GM10248 (cell line): ENCODE measurements at regions not wholly inside any gene's neighbourhood (a gene's known extent, or its start where the extent isn't known, plus 50 kb on each side); places are given as distances from the start of the nearest gene placed in this dataset.
"Not testable (repeated sequence)": the region's sequence is repeated elsewhere in the genome, so short reads cannot be mapped to it uniquely, and the experiment has no call there.

Experiments
- CTCF ChIA-PET: fragments of 300-600 bp; sonication (Branson Sonifier 250); formaldehyde crosslinking; extraction: SDS; loops from one replicate; lab custom pipeline; 2021; ENCODE audit warnings: antibody characterized with exemption; lab: Yijun Ruan, JAX
- POLR2A ChIA-PET: fragments of 350-650 bp; sonication (Branson Sonifier 250); formaldehyde crosslinking; extraction: SDS; loops from one replicate; lab custom pipeline; 2020; ENCODE audit warnings: antibody characterized with exemption; lab: Yijun Ruan, JAX
- DNase-seq: peaks from one replicate; pipeline ENCODE4 v3.0.0; 2012; ENCODE audit errors: extremely low spot score
- CTCF ChIP-seq: IDR thresholded peaks from 2 replicates; pipeline ENCODE4 v1.5.1; 2012; ENCODE audit warnings: mild to moderate bottlenecking, low read depth; ENCODE audit errors: extremely low read depth, missing control alignments, control extremely low read depth

DNA sequence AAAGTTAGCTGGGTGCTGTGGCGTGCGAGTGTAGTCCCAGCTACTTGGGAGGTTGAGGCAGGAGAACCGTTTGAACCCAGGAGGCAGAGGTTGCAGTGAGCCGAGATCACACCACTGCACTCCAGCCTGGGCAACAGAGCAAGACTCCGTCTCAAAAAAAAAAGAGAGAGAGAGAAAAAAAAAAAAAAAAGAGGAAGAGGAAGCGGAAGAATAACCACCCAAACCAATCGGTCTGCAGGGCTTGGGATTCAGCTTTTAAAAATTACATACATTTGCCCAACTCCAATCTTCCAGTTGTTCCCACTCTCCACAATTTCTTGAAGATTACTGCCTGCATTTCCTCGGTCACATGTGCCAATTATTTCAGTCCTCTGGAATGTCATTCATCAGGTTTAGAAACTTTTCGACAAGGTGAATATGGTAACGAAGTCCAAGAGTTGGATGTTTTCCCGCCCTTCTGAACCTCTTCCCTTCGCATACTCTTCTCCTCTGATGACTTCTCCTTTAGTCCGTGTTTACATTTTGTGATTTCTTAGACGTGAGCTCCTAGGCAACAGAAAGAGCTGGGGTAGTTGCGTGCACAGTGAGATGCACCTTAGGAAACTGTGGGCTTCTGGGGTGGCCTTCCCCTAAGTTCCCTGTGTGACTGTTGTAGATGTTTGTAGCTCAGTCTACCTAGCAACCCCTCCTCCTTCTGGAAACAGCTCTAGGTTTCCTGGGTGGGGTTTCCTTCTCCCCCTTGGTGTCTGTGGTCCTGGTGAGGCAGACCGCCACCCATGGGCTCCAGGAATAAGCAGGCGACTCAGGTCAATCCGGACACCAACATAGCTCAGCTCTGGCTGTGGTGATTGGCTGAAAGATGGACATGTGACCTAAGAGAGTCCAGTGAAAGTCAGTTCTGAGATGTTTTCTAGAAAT, 63.0 kb upstream of the NCOA3 start:
- ChIA-PET CTCF (interaction anchor here (0.6 to 2.0 kb wide), 11 partner anchors 14 to 255 kb away, joined by 3 to 8 read pairs (median 3); no protein-coding TSS in a partner anchor), POLR2A (interaction anchor here (0.6 to 2.0 kb wide), 7 partner anchors 15 to 78 kb away, joined by 3 to 13 read pairs (median 6); no protein-coding TSS in a partner anchor)
- DNase-seq: peak; percentile 71
- no peak for TF ChIP-seq CTCF

GRCh38 chr20:47440857-47441773, 60.6 kb upstream of the NCOA3 start:
- no peak for TF ChIP-seq CTCF
- CTCF ChIA-PET: interaction anchor here (1.7 to 2.3 kb wide), 3 partner anchors 12 to 180 kb away, joined by 5 to 7 read pairs (median 7); no protein-coding TSS in a partner anchor
- POLR2A ChIA-PET: no interaction called here
- DNase-seq: no peak

DNA sequence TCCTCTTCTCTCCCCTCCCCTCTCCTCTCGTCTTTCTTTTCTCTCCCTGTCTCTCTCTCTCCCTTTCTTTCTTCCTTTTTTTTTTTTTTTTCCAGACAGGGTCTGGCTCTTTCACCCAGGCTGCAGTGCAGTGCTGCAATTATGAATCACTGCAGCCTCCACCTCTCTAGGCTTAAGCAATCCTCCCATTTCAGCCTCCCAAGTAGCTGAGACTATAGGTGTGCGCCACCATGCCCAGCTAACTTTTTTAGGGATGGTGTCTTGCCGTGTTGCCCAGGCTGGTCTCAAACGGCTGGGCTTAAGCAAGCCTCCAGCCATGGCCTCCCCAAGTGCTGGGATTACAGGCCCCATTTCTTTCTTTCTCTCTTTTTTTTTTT, 59.9 kb upstream of the NCOA3 start:
- no peak for DNase-seq
- TF ChIP-seq CTCF: no peak
- ChIA-PET POLR2A (no interaction called here), CTCF (interaction anchor here (1.7 to 2.3 kb wide), 3 partner anchors 11 to 179 kb away, joined by 5 to 7 read pairs (median 7); no protein-coding TSS in a partner anchor)

DNA sequence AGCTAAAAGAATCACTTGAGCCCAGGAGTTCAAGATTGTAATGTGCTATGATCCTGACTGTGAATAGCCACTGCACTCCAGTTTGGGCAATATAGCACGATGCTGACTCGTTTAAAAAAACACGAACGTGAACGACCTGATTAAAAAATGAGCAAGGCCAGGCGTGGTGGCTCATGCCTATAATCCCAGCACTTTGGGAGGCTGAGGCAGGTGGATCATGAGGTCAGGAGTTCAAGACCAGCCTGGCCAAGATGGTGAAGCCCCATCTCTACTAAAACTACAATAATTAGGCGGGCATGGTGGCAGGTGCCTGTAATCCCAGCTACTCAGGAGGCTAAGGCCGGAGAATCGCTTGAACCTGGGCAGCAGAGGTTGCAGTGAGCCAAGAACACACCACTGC, 58.6 kb upstream of the NCOA3 start:
- CTCF ChIA-PET: interaction anchor here (0.9 to 1.3 kb wide), 3 partner anchors 9 to 36 kb away, joined by 3 to 4 read pairs (median 3); no protein-coding TSS in a partner anchor
- POLR2A ChIA-PET: interaction anchor here (0.7 kb wide), 1 partner anchor 53 kb away, joined by 3 read pairs; no protein-coding TSS in a partner anchor

DNA sequence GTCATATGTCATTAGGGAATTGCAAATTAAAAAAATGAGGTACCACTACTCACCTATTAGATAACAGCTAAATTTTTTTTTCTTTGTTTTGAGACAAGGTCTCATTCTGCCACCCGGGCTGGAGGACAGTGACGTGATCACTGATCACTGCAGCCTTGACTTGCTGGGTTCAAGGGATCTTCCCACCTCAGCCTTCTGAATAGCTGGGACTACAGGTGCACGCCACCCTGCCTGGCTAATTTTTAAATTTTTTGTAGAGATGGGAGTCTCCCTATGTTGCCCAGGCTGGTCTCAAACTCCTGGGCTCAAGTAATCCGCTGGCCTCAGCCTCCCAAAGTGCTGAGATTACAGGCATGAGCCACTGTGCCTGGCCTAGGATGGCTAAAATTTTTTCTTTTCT, 57.1 kb upstream of the NCOA3 start:
- TF ChIP-seq CTCF: no peak
- ChIA-PET POLR2A (no interaction called here), CTCF (interaction anchor here (2.2 kb wide), 1 partner anchor 14 kb away, joined by 9 read pairs; no protein-coding TSS in a partner anchor)
- DNase-seq: no peak

More for the DNA sequence above, 58.6 kb upstream of the NCOA3 start:
- not testable (repeated sequence) for DNase-seq

DNA sequence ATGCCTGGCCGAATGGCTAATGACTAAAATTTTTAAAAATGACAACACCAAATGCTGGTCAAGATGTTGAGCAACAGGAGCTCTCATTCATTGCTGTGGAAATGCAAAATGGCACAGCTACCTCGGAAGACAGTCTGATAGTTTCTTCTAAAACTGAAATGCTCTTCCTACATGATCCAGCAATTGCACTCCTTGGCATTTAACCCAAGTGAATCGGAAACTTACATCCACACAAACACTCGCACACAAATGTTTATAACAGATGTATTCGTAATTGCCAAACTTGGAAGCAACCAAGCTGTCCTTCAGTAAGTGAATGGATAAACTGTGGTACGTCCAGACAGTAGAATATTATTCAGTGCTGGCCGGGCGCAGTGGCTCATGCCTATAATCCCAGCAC, 56.4 kb upstream of the NCOA3 start:
- POLR2A ChIA-PET: interaction anchor here (0.6 kb wide), 1 partner anchor 34 kb away, joined by 5 read pairs; no protein-coding TSS in a partner anchor
- DNase-seq: no peak
- TF ChIP-seq CTCF: no peak
- CTCF ChIA-PET: interaction anchor here (1.0 to 2.2 kb wide), 2 partner anchors 9 to 13 kb away, joined by 3 to 9 read pairs; no protein-coding TSS in a partner anchor

- POLR2A ChIA-PET, DNase-seq: not testable (repeated sequence)
- CTCF ChIA-PET: interaction anchor here (0.9 to 1.9 kb wide), 3 partner anchors 10 to 13 kb away, joined by 3 to 6 read pairs (median 3); no protein-coding TSS in a partner anchor
Measured at GRCh38 chr20:47447350-47448296, 54.1 kb upstream of the NCOA3 start.
